DND-41 (cell line): ENCODE measurements at regions not wholly inside any gene's neighbourhood (a gene's known extent, or its start where the extent isn't known, plus 50 kb on each side); places are given as distances from the start of the nearest gene placed in this dataset.
A peak's percentile ranks its signal among the peaks of the same experiment; 100 is the strongest.
"Not testable (repeated sequence)": the region's sequence is repeated elsewhere in the genome, so short reads cannot be mapped to it uniquely, and the experiment has no call there.

ENCODE experiments used
- ATAC-seq: fragments of 200-7000 bp; cut with Tn5 transposase; 3 replicates; pipeline ENCODE4 v1.9.1; 2021; ENCODE audit warnings: low read depth; ENCODE audit not compliant: insufficient read depth
- DNase-seq: peaks from one replicate; pipeline ENCODE4 v3.0.0-alpha.2; 2020
- H2AFZ ChIP-seq: 2 replicates; pipeline ENCODE4 v1.6.0; 2012; ENCODE audit warnings: low read depth, low read length
- H3K27ac ChIP-seq: 2 replicates; pipeline ENCODE4 v1.5.1; 2012; ENCODE audit warnings: low read length, inconsistent platforms
- H3K27me3 ChIP-seq: fragments of 200-600 bp; sonication (generic); 2 replicates; pipeline ENCODE4 v1.6.0; 2012; ENCODE audit warnings: low read length, mild to moderate bottlenecking, inconsistent platforms; ENCODE audit not compliant: insufficient read depth, poor library complexity
- H3K36me3 ChIP-seq: 2 replicates; pipeline ENCODE4 v1.5.1; 2012; ENCODE audit warnings: low read length, inconsistent platforms; ENCODE audit not compliant: insufficient read depth
- H3K4me1 ChIP-seq: 2 replicates; pipeline ENCODE4 v1.5.1; 2012; ENCODE audit warnings: mild to moderate bottlenecking, low read length; ENCODE audit not compliant: insufficient read depth
- H3K4me2 ChIP-seq: 2 replicates; pipeline ENCODE4 v1.6.0; 2012; ENCODE audit warnings: mild to moderate bottlenecking, moderate library complexity, low read length, inconsistent platforms; ENCODE audit not compliant: insufficient read depth
- H3K4me3 ChIP-seq, 2 experiments: fragments of 200-600 bp in 1 of 2; shearing (Covaris generic) in 1 of 2; 2 replicates each; pipeline ENCODE4 v1.5.1; 2012 to 2016; ENCODE audit warnings: inconsistent platforms in 2 of 2, low read length in 2 of 2, mild to moderate bottlenecking in 2 of 2, low read depth in 1 of 2, moderate library complexity in 1 of 2
- H3K79me2 ChIP-seq: 2 replicates; pipeline ENCODE4 v1.6.0; 2012; ENCODE audit warnings: low read length, inconsistent platforms; ENCODE audit not compliant: insufficient read depth
- H3K9ac ChIP-seq: 2 replicates; pipeline ENCODE4 v1.6.0; 2012; ENCODE audit warnings: low read depth, mild to moderate bottlenecking, inconsistent platforms, low read length, moderate library complexity
- H3K9me3 ChIP-seq: 2 replicates; pipeline ENCODE4 v1.5.1; 2012; ENCODE audit warnings: low read length, moderate library complexity, mild to moderate bottlenecking, inconsistent platforms; ENCODE audit not compliant: insufficient read depth, severe bottlenecking
- H4K20me1 ChIP-seq: 2 replicates; pipeline ENCODE4 v1.6.0; 2012; ENCODE audit warnings: low read length; ENCODE audit not compliant: insufficient read depth
- EZH2 ChIP-seq: IDR thresholded peaks from 3 replicates; pipeline ENCODE4 v1.6.1; 2012; ENCODE audit warnings: borderline replicate concordance, low read depth, mild to moderate bottlenecking, moderate library complexity, low read length, inconsistent platforms; ENCODE audit not compliant: severe bottlenecking
- TF ChIP-seq, protein P1 (sequence below): IDR thresholded peaks from 2 replicates; pipeline ENCODE4 v1.5.1; 2012; ENCODE audit warnings: borderline replicate concordance, low read length, moderate library complexity, mild to moderate bottlenecking; ENCODE audit not compliant: poor library complexity, severe bottlenecking; ENCODE audit errors: extremely low read depth

DNA sequence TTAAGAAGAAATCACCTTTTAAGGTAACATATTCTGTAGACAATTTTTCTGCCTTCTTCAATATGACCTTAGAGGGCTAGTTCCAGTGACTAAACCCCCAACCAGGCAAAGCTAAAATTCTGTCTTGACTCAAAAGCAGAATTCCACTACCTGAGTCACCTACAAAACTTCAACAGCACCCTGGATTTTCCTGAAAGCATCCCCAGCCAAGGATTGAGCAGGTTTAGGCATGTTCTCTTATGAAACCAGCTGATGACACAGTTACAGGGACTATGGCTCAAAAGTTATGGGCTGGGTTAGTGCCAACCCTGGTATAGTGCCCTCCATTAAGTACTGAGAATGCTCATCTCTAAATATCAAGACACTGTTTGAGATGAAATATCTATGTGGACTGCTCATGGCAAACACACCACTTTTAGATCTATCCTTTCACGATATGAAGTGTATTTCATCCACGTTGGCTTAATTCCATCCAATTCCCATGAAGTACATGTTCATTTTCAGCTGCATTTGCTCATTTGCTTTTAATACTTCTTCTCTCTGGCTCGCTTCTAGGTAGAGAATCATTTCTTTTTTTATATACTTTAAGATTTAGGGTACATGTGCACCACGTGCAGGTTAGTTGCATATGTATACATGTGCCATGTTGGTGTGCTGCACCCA is 53.6 kb upstream of the TNFAIP3 start:
- no peaks in the 10 kb centered on the region for H3K36me3 ChIP-seq
- no peak overlapping the region for H3K9ac ChIP-seq
- H3K27me3 ChIP-seq, result no peaks in the 10 kb centered on the region
- TF ChIP-seq, protein P1, sequence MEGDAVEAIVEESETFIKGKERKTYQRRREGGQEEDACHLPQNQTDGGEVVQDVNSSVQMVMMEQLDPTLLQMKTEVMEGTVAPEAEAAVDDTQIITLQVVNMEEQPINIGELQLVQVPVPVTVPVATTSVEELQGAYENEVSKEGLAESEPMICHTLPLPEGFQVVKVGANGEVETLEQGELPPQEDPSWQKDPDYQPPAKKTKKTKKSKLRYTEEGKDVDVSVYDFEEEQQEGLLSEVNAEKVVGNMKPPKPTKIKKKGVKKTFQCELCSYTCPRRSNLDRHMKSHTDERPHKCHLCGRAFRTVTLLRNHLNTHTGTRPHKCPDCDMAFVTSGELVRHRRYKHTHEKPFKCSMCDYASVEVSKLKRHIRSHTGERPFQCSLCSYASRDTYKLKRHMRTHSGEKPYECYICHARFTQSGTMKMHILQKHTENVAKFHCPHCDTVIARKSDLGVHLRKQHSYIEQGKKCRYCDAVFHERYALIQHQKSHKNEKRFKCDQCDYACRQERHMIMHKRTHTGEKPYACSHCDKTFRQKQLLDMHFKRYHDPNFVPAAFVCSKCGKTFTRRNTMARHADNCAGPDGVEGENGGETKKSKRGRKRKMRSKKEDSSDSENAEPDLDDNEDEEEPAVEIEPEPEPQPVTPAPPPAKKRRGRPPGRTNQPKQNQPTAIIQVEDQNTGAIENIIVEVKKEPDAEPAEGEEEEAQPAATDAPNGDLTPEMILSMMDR, result no peak
- TF ChIP-seq EZH2, result no peak
- no peak overlapping the region for H3K4me2 ChIP-seq
- H3K4me1 ChIP-seq, result peaks cover 13% of the 10 kb centered on the region
- H3K9me3 ChIP-seq, result no peaks in the 10 kb centered on the region
- no peak overlapping the region for H3K4me3 ChIP-seq
- no peak overlapping the region for H2AFZ ChIP-seq
- DNase-seq, result no peak
- H3K27ac ChIP-seq, result no peak overlapping the region
- no peaks in the 10 kb centered on the region for H3K79me2 ChIP-seq
- ATAC-seq, result no peak
- H4K20me1 ChIP-seq, result no peaks in the 10 kb centered on the region

DNA sequence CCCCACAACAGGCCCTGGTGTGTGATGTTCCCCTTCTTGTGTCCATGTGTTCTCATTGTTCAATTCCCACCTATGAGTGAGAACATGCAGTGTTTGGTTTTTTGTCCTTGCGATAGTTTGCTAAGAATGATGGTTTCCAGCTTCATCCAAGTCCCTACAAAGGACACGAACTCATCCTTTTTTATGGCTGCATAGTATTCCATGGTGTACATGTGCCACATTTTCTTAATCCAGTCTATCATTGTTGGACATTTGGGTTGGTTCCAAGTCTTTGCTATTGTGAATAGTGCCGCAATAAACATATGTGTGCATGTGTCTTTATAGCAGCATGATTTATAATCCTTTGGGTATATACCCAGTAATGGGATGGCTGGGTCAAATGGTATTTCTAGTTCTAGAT is 53.0 kb upstream of the TNFAIP3 start:
- ATAC-seq, DNase-seq: not testable (repeated sequence)

DNA sequence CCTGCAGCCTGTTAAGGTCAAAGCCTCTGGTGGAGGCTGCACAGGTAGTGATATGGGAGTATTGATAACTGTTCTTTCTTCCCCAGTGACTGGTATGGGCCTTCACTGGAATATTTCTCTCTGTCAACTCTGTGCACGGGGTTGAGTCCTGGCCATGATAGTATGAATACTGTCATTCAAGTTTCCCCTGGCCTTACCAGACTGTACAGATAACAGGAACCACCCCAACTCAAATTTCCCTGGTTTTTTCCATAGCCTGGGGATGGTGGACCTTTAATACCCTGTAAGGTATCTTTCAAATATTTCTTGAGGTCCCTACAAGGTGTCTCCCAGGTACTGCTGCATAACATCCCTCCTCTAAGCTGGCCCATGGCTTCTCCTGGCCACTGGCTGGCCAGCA is 51.4 kb upstream of the TNFAIP3 start:
- Histone ChIP-seq H3K27ac (0 out of 2 replicates have a peak overlapping the region, but pooled peaks have one; percentile 0), H3K4me2 (no peak overlapping the region), H2AFZ (no peak overlapping the region), H3K79me2 (no peaks in the 10 kb centered on the region), H3K27me3 (no peaks in the 10 kb centered on the region), H3K4me3 (no peak overlapping the region), H3K9ac (no peak overlapping the region), H4K20me1 (no peaks in the 10 kb centered on the region), H3K9me3 (no peaks in the 10 kb centered on the region), H3K4me1 (peaks cover 34% of the 10 kb centered on the region), H3K36me3 (no peaks in the 10 kb centered on the region)
- TF ChIP-seq EZH2, result no peak
- TF ChIP-seq, protein P1, result no peak
- DNase-seq (no peak), ATAC-seq (no peak)

More for the DNA sequence above, 53.0 kb upstream of the TNFAIP3 start:
- H3K4me1 ChIP-seq, result peaks cover 17% of the 10 kb centered on the region
- H3K27me3 ChIP-seq, H3K36me3 ChIP-seq, H3K4me3 ChIP-seq, H3K79me2 ChIP-seq, H3K4me2 ChIP-seq, H3K27ac ChIP-seq, H3K9me3 ChIP-seq, H3K9ac ChIP-seq, H4K20me1 ChIP-seq, H2AFZ ChIP-seq: not testable (repeated sequence)

DNA sequence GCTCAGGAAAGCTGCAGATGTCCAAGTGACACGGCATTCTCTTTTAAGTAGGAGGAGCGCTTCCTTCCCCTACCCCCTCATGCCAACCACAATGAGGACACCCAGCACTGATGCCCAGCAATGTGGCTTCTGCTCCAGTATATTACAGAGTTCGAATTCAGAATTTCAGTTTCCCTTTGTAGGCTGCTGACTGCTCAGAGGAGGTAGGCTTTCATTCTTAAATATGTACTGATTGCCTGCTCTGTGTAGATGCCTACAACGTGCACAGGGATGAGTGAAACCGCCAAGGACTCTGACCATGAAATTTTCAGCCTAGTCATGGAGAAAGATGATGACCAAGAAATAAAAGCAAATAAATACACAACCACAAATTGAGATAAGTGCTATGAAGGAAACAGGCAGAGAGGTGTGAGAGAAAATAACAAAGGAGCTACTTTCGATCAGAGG is 50.9 kb upstream of the TNFAIP3 start:
- Histone ChIP-seq H3K9ac (no peak overlapping the region), H3K4me3 (no peak overlapping the region), H3K27me3 (no peaks in the 10 kb centered on the region), H4K20me1 (no peaks in the 10 kb centered on the region), H3K79me2 (no peaks in the 10 kb centered on the region), H3K27ac (0 out of 2 replicates have a peak overlapping the region, but pooled peaks have one; percentile 32), H3K4me2 (no peak overlapping the region), H3K36me3 (no peaks in the 10 kb centered on the region), H3K9me3 (no peaks in the 10 kb centered on the region), H3K4me1 (peaks cover 38% of the 10 kb centered on the region), H2AFZ (no peak overlapping the region)
- DNase-seq, result peak; percentile 34
- peak; percentile 66 for ATAC-seq
- TF ChIP-seq, protein P1, result no peak
- no peak for TF ChIP-seq EZH2
